ENCODE measurements at regions not wholly inside any gene's neighbourhood (a gene's known extent, or its start where the extent isn't known, plus 50 kb on each side); places are given as distances from the start of the nearest gene placed in this dataset.

DNA sequence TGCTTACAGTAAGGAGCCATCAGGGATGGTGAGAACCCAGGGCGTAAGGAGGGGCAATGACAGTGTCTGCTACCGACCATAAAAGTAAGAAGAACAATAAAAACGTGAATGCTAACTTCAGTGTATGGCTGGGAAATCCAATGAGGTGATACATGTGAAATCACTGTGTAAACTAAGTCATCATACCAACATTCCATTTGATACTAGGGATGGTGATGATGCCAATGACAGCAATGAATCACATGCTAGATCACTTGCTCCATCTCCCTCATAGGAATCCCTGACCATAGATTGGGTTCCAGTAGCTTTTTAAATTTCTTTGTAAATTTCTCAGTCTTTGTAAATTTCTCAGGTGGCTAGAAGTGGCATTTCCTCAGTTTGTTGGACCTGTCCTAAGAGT is 146.3 kb downstream of the SMIM20 start:
- no peak for FAIRE-seq
- H2BK12ac ChIP-seq (ENCODE audit: low read depth, low read length) = no peak overlapping the region

More for the DNA sequence above, 146.3 kb downstream of the SMIM20 start:
- H2BK5ac ChIP-seq (ENCODE audit: low read depth, low read length) = no peak overlapping the region
- POLR2A ChIA-PET (ENCODE audit: partially characterized antibody) = no interaction called here
- H3K27ac ChIP-seq (ENCODE audit: low read depth, low read length) = no peak overlapping the region
- no peak overlapping the region for H3K56ac ChIP-seq (replicated peaks; ENCODE audit: insufficient read length, low read depth, low read length)
- no peak for DNase-seq (ENCODE audit: low read depth in 1 of 2, low spot score in 2 of 2)
- H2BK20ac ChIP-seq (ENCODE audit: low read length) = no peak overlapping the region
- H2BK120ac ChIP-seq (replicated peaks; ENCODE audit: low read depth, low read length) = no peak overlapping the region
- H4K20me1 ChIP-seq (replicated peaks in 1 of 2; ENCODE audit: control insufficient read depth in 1 of 2, insufficient read depth in 2 of 2, low read length in 2 of 2) = no peaks in the 10 kb centered on the region
- H3K79me1 ChIP-seq (ENCODE audit: low read depth, low read length) = no peaks in the 10 kb centered on the region; the same call in 1 of the 2 replicates
- H2AK5ac ChIP-seq (ENCODE audit: low read depth, low read length) = no peak overlapping the region
- H3K36me3 ChIP-seq (ENCODE audit: control insufficient read depth in 2 of 4, insufficient read depth in 4 of 4, low read length in 3 of 4) = no peaks in the 10 kb centered on the region
- CTCF ChIA-PET (ENCODE audit: partially characterized antibody) = interaction anchor here (0.6 to 3.0 kb wide), 9 partner anchors 9 to 747 kb away, joined by 3 to 26 read pairs (median 3); no protein-coding TSS in a partner anchor
- no peaks in the 10 kb centered on the region for H3K27me3 ChIP-seq (replicated peaks in 1 of 4; ENCODE audit: control insufficient read depth in 3 of 4, extremely low read depth in 1 of 4, insufficient read depth in 3 of 4, low read length in 3 of 4)
- no peak overlapping the region for H3K14ac ChIP-seq (ENCODE audit: insufficient read length)
- H3K9ac ChIP-seq (replicated peaks in 1 of 4; ENCODE audit: extremely low read depth in 1 of 4, low read depth in 3 of 4, low read length in 3 of 4) = no peak overlapping the region
- H3K79me2 ChIP-seq (ENCODE audit: control insufficient read depth in 1 of 2, insufficient read depth in 2 of 2, low read length in 2 of 2) = no peaks in the 10 kb centered on the region
- H3K4me1 ChIP-seq (replicated peaks in 1 of 4; ENCODE audit: control insufficient read depth in 3 of 4, insufficient read depth in 4 of 4, low read length in 3 of 4) = no peaks in the 10 kb centered on the region
- 95% methylated on average over 3 of the region's 3 CpGs; no CpG with 5 or more reads in 1 of the 2 experiments for WGBS, 2 experiments (ENCODE audit: extremely low coverage in 1 of 2, insufficient coverage in 1 of 2, insufficient read length in 1 of 2, insufficient replicate concordance in 2 of 2, low coverage in 1 of 2, low lambda C conversion rate in 2 of 2, missing lambda C conversion rate in 1 of 2)
- no peaks in the 10 kb centered on the region for H3K9me3 ChIP-seq (ENCODE audit: insufficient read depth in 2 of 2, low read depth in 1 of 2, low read length in 1 of 2)
- H3K4me2 ChIP-seq (ENCODE audit: insufficient read depth in 1 of 2, low read depth in 2 of 2, low read length in 2 of 2) = no peak overlapping the region
- no peak overlapping the region for H3K4me3 ChIP-seq (ENCODE audit: extremely low read depth in 1 of 4, insufficient read depth in 2 of 4, low read depth in 3 of 4, low read length in 4 of 4)
- no peak overlapping the region for H4K8ac ChIP-seq (ENCODE audit: extremely low read depth, insufficient read depth, low read length)
- H2BK15ac ChIP-seq (ENCODE audit: low read length) = no peak overlapping the region
- TF ChIP-seq, protein P1, sequence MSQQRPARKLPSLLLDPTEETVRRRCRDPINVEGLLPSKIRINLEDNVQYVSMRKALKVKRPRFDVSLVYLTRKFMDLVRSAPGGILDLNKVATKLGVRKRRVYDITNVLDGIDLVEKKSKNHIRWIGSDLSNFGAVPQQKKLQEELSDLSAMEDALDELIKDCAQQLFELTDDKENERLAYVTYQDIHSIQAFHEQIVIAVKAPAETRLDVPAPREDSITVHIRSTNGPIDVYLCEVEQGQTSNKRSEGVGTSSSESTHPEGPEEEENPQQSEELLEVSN (IDR thresholded peaks at IDR 0.05) = no peak
- no peak for TF ChIP-seq ATF2 (IDR thresholded peaks at IDR 0.05; ENCODE audit: low read length)
- TF ChIP-seq BRCA1 (IDR thresholded peaks at IDR 0.05; ENCODE audit: low read depth, low read length) = no peak
- TF ChIP-seq SIN3A (conservative IDR thresholded peaks at IDR 0.05 in 1 of 2, IDR thresholded peaks at IDR 0.05 in 1 of 2; ENCODE audit: low read depth in 1 of 2, low read length in 2 of 2) = no peak
- TF ChIP-seq KDM5A (IDR thresholded peaks at IDR 0.05; ENCODE audit: low read length) = no peak
- TF ChIP-seq CHD2 (IDR thresholded peaks at IDR 0.05; ENCODE audit: low read length) = no peak
- H3K23me2 ChIP-seq (ENCODE audit: low read depth, low read length) = no peaks in the 10 kb centered on the region; the same call in 1 of the 2 replicates
- no peak overlapping the region for H4K91ac ChIP-seq (replicated peaks; ENCODE audit: insufficient read length, low read length)
- H3K4ac ChIP-seq (replicated peaks; ENCODE audit: insufficient read length, low read depth, low read length) = no peak overlapping the region
- no peak overlapping the region for H3K23ac ChIP-seq (ENCODE audit: insufficient read length)
- H2AFZ ChIP-seq (ENCODE audit: low read length) = no peak overlapping the region
- no peak overlapping the region for H3K18ac ChIP-seq (ENCODE audit: extremely low read depth, low read length)
- no peak overlapping the region for H4K5ac ChIP-seq (ENCODE audit: insufficient read length, low read depth, low read length)

All from H1 (cell line).